LNCaP clone FGC (cell line): ENCODE measurements at regions not wholly inside any gene's neighbourhood (a gene's known extent, or its start where the extent isn't known, plus 50 kb on each side); places are given as distances from the start of the nearest gene placed in this dataset.

Experiments used
- DNase-seq: peaks from one replicate; pipeline ENCODE4 v3.0.0-alpha.2; 2011; ENCODE audit warnings: low read depth
- H3K4me3 ChIP-seq: 2 replicates; pipeline ENCODE4 v1.5.1; 2011; ENCODE audit warnings: mild to moderate bottlenecking, low read depth, low read length, control low read depth
- TF ChIP-seq, protein P1 (sequence below): IDR thresholded peaks from 2 replicates; pipeline ENCODE4 v1.5.1; 2012; ENCODE audit warnings: mild to moderate bottlenecking; ENCODE audit not compliant: control insufficient read depth, insufficient read depth; ENCODE audit errors: extremely low read depth

DNA sequence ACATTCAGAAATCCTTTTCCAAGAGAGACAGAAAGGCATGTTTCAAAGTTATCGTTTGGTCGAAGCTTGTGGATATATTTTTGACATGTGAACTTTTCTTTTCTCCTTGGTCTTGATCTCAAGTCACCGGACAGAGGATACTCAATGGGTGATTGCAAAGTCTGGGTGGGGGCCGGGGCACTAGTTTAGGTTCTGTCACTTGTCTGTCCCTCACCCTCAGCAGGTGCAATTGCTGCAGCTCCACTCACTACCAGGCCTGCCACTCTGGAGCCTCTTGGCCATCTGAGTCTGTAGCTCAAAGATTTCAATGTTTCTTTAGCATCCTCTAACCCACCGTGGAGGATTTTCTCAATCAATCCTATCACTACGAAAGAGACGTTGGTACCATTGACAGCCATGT lies 246.0 kb upstream of the C1orf174 start:
- no peak for DNase-seq
- no peak overlapping the region for H3K4me3 ChIP-seq
- TF ChIP-seq, protein P1, sequence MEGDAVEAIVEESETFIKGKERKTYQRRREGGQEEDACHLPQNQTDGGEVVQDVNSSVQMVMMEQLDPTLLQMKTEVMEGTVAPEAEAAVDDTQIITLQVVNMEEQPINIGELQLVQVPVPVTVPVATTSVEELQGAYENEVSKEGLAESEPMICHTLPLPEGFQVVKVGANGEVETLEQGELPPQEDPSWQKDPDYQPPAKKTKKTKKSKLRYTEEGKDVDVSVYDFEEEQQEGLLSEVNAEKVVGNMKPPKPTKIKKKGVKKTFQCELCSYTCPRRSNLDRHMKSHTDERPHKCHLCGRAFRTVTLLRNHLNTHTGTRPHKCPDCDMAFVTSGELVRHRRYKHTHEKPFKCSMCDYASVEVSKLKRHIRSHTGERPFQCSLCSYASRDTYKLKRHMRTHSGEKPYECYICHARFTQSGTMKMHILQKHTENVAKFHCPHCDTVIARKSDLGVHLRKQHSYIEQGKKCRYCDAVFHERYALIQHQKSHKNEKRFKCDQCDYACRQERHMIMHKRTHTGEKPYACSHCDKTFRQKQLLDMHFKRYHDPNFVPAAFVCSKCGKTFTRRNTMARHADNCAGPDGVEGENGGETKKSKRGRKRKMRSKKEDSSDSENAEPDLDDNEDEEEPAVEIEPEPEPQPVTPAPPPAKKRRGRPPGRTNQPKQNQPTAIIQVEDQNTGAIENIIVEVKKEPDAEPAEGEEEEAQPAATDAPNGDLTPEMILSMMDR, result no peak

DNA sequence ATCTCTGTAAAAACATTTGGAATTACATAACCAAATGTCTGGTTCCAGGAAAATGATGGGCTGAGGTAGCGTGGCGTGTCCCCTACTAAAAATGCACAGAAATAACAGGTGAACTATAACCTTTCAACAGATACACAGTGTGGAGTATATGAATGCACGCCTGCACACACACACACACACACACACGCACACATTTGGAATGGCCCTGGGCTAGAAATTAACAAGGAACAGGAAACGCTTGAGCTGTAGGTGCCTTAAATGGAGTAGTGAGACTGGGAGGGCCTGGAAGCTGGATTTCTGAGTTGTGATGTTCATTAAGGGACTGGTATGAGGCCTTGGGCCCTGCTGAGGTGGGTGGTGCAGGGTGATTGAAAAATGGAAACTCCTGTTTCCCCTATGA lies 246.5 kb upstream of the C1orf174 start:
- TF ChIP-seq, protein P1, result no peak

DNA sequence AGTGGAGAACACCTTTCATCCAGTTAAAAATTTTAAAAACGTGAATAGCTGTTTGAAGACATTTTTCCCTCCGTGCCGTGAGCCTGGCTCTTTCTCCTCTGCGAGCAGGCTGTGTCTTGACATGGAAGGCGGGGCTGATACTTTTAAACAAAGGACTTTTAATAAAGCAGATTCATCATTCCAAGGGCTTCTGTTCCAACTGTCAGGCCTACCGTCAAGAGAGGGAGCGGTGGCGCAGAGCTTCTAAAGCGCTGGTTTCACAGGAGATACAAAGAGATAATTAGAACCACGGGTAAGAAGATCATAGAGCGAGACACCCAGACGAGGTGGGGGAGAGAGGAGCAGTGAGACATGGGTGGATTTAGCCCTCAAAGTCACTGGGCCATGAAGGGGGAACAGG lies 247.4 kb upstream of the C1orf174 start:
- TF ChIP-seq, protein P1, result no peak
- DNase-seq, result no peak
- H3K4me3 ChIP-seq, result no peak overlapping the region

More for the DNA sequence above, 246.5 kb upstream of the C1orf174 start:
- DNase-seq, result no peak
- H3K4me3 ChIP-seq, result no peak overlapping the region

DNA sequence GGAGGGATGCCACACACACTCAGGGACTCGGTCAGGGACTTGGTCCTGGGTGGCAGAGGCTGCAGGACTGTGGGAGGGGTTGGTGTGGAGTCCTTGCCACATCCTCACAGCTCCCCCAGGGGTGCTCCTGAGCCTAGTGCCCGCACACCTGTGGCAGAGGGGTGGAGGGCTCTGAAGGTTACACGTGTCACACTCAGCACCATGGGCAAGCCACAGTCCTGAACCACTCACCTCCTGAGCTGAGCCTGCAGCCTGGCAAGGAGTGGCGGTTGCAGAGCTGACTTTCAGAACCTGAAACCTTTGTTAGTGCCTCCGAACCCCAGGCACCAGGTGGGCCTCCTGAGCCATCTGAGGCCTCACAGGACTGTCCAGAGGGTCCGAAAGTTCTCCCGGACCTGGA lies 249.2 kb upstream of the C1orf174 start:
- DNase-seq, result no peak
- TF ChIP-seq, protein P1, result no peak
- no peak overlapping the region for H3K4me3 ChIP-seq

DNA sequence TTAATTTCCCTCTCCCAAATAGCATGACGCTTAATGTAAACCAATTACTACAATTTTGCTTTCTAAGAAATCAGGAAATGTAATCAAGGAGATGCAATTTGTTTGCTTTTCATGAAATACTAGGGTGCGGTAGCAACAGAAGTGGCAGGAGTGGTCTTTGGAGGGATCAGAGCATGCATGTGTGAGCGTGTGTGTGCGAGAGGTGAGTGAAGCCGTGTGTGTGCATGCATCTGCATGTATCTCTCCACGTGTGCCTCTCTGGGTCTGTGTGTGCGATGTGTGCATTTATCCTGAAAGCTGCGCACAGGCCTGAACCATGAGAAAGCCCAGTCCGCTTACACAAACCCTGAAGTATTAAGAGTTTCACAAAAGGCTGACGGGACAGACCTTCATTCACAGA lies 249.8 kb upstream of the C1orf174 start:
- TF ChIP-seq, protein P1, result no peak
- no peak for DNase-seq
- H3K4me3 ChIP-seq, result no peak overlapping the region

DNA sequence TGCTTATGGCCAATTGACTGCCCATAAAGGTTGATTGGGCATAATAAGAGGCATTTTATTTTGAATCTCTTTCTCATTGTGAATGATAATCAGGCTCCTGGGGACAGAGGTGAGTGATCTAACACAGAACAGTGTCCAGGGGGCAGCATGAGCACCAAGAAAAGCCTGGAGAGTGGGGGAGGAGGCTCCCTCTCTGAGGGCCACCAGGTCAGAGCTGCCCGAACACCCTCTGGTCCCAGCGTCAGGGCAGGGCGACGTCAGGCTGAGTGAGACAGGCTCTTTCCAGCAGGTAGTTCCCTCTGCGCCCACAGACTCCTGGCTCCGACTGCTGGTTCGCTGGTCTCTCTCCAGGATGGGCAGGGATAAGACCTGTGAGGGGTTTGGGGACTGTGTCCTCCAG lies 250.2 kb upstream of the C1orf174 start:
- DNase-seq, result no peak
- TF ChIP-seq, protein P1, result no peak
- no peak overlapping the region for H3K4me3 ChIP-seq

DNA sequence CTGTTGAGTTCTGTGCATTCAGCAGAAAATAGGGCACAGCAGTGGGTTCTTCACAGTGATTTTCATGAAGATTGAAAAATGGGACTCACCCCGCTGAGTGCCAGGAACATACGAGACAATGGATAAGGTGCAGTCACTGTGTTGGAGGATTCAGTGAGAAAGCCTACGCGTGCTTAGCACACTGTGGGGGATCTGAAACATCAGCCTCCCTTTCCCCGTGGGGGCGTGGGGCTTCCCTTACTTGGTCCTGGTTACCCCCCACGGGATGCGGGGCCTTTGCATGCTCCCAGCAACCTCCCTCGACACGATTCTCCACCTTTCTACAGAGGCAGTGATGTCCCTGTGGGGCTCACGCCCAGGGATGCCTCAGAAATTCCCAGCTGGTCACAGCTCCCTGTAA lies 252.2 kb upstream of the C1orf174 start:
- DNase-seq, result no peak
- TF ChIP-seq, protein P1, result no peak

More for the DNA sequence above, 252.2 kb upstream of the C1orf174 start:
- H3K4me3 ChIP-seq, result no peak overlapping the region
